OCI-LY3 (cell line): ENCODE measurements at regions not wholly inside any gene's neighbourhood (a gene's known extent, or its start where the extent isn't known, plus 50 kb on each side); places are given as distances from the start of the nearest gene placed in this dataset.

Experiments used
- H2AFZ ChIP-seq: fragments of 200-600, 300-600 bp; shearing (Covaris generic); 2 replicates; pipeline ENCODE4 v1.6.0; 2014; ENCODE audit warnings: antibody characterized with exemption, low read depth, low read length
- H3K27ac ChIP-seq: fragments of 200-600, 300-600 bp; sonication (generic); 2 replicates; pipeline ENCODE4 v1.5.1; 2014; ENCODE audit warnings: mild to moderate bottlenecking, low read length, moderate library complexity, mixed read lengths
- H3K27me3 ChIP-seq: fragments of 200-600, 300-600 bp; sonication (generic); 2 replicates; pipeline ENCODE4 v1.6.1; 2014; ENCODE audit warnings: low read depth, low read length, mixed read lengths
- H3K36me3 ChIP-seq: fragments of 200-600, 300-600 bp; sonication (generic); replicated peaks from 2 replicates; pipeline ENCODE3; 2014; ENCODE audit warnings: low read depth, low read length, mixed read lengths
- H3K4me1 ChIP-seq: fragments of 300-600, 200-600 bp; sonication (generic); 2 replicates; pipeline ENCODE4 v1.6.1; 2014; ENCODE audit warnings: low read length, mixed read lengths
- H3K4me2 ChIP-seq: fragments of 200-600, 300-600 bp; sonication (generic); 2 replicates; pipeline ENCODE4 v1.6.1; 2014; ENCODE audit warnings: low read length, mixed read lengths
- H3K4me3 ChIP-seq: fragments of 300-600, 200-600 bp; sonication (generic); 2 replicates; pipeline ENCODE4 v1.5.1; 2014; ENCODE audit warnings: antibody characterized with exemption, mild to moderate bottlenecking, low read length, moderate library complexity
- H3K79me2 ChIP-seq: fragments of 300-600, 200-600 bp; shearing (Covaris generic); 2 replicates; pipeline ENCODE4 v1.6.1; 2014; ENCODE audit warnings: mild to moderate bottlenecking, low read length, mixed read lengths
- H3K9ac ChIP-seq: fragments of 300-600, 200-600 bp; shearing (Covaris generic); 2 replicates; pipeline ENCODE4 v1.6.0; 2014; ENCODE audit warnings: mild to moderate bottlenecking, low read length, moderate library complexity
- H3K9me3 ChIP-seq: fragments of 200-600, 300-600 bp; shearing (Covaris generic); 2 replicates; pipeline ENCODE4 v1.6.1; 2014; ENCODE audit warnings: low read length, mixed read lengths; ENCODE audit not compliant: insufficient read depth
- H4K20me1 ChIP-seq: fragments of 200-600, 300-600 bp; sonication (generic); 2 replicates; pipeline ENCODE4 v1.6.1; 2016; ENCODE audit warnings: low read length, mixed read lengths; ENCODE audit not compliant: insufficient read depth
- EZH2phosphoT487 ChIP-seq: fragments of 200-600 bp; shearing (Covaris generic); IDR thresholded peaks from 2 replicates; pipeline ENCODE4 v1.6.1; 2018; ENCODE audit warnings: antibody characterized with exemption, mixed run types, low read depth
- TF ChIP-seq, protein P1 (sequence below): fragments of 200-600, 300-600 bp; sonication (generic); IDR thresholded peaks from 2 replicates; pipeline ENCODE4 v1.5.1; 2014; ENCODE audit warnings: antibody characterized with exemption, low read length, low read depth

DNA sequence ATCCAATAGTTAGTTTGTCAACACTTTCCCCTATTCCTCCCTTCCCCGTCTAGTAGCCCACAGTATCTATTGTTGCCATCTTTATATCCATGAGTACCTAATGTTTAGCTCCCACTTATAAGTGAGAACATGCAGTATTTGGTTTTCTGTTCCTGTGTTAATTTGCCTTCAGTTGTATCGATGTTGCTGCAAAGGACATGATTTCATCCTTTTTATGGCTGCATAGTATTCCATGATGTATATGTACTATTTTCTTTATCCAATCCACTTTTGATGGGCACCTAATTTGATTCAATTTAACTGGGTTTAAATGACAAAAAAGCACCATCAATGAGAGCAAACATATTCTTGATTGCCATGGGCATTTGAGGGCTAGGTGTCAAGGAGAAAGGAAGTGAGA lies 321.5 kb upstream of the TBX18 start:
- Histone ChIP-seq H4K20me1 (no peaks in the 10 kb centered on the region), H3K79me2 (no peaks in the 10 kb centered on the region), H3K36me3 (no peaks in the 10 kb centered on the region), H2AFZ (no peak overlapping the region), H3K4me1 (no peaks in the 10 kb centered on the region), H3K27ac (no peak overlapping the region), H3K4me2 (no peak overlapping the region), H3K9ac (no peak overlapping the region), H3K9me3 (no peaks in the 10 kb centered on the region), H3K4me3 (no peak overlapping the region), H3K27me3 (no peaks in the 10 kb centered on the region)
- TF ChIP-seq, protein P1, sequence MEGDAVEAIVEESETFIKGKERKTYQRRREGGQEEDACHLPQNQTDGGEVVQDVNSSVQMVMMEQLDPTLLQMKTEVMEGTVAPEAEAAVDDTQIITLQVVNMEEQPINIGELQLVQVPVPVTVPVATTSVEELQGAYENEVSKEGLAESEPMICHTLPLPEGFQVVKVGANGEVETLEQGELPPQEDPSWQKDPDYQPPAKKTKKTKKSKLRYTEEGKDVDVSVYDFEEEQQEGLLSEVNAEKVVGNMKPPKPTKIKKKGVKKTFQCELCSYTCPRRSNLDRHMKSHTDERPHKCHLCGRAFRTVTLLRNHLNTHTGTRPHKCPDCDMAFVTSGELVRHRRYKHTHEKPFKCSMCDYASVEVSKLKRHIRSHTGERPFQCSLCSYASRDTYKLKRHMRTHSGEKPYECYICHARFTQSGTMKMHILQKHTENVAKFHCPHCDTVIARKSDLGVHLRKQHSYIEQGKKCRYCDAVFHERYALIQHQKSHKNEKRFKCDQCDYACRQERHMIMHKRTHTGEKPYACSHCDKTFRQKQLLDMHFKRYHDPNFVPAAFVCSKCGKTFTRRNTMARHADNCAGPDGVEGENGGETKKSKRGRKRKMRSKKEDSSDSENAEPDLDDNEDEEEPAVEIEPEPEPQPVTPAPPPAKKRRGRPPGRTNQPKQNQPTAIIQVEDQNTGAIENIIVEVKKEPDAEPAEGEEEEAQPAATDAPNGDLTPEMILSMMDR, result no peak
- no peak for TF ChIP-seq EZH2phosphoT487

DNA sequence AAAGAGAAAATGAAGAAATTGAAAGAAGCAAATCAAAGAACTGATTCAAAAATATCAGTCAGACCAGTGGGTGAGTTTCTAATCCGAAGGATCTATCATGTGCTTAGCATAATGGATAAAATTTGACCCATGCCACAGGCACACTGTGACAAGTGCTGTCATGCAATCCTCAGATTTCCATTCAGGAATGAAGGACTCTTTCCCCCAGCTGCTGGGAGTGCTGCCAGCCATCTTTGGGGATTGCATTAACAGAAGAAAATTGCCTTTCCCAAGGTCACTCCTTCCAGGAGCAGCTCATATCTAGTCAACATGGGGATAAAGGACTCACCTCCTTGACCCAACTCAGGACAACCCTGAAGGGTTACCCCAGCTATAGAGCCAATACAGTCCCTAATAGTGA lies 316.7 kb upstream of the TBX18 start:
- Histone ChIP-seq H3K4me2 (no peak overlapping the region), H3K36me3 (no peaks in the 10 kb centered on the region), H3K9ac (no peak overlapping the region), H2AFZ (no peak overlapping the region), H4K20me1 (no peaks in the 10 kb centered on the region), H3K27ac (no peak overlapping the region), H3K27me3 (no peaks in the 10 kb centered on the region), H3K4me1 (no peaks in the 10 kb centered on the region), H3K79me2 (no peaks in the 10 kb centered on the region), H3K9me3 (no peaks in the 10 kb centered on the region), H3K4me3 (no peak overlapping the region)
- no peak for TF ChIP-seq EZH2phosphoT487
- TF ChIP-seq, protein P1, result no peak

DNA sequence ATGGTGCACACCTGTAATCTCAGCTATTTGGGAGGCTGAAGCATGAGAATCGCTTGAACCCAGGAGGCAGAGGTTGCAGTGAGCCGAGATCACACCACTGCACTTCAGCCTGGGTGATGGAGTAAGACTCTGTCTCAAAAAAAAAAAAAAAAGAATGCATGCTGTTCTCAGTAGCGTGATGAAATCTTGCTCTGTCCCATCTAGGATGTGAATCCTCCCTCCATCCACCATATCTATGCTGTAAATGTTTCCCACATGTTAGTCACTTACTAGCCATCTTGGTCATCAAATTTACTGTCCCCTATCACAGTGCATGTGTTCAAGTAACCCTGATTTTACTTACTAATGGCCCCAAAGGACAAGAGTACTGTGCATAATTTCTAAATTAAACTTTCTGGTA lies 315.4 kb upstream of the TBX18 start:
- no peak overlapping the region for H3K27ac ChIP-seq
- H3K4me1 ChIP-seq, result no peaks in the 10 kb centered on the region
- no peak overlapping the region for H3K9ac ChIP-seq
- H3K79me2 ChIP-seq, result no peaks in the 10 kb centered on the region
- H2AFZ ChIP-seq, result no peak overlapping the region
- no peaks in the 10 kb centered on the region for H4K20me1 ChIP-seq
- no peaks in the 10 kb centered on the region for H3K36me3 ChIP-seq
- TF ChIP-seq, protein P1, result no peak
- TF ChIP-seq EZH2phosphoT487, result no peak
- H3K27me3 ChIP-seq, result no peaks in the 10 kb centered on the region
- H3K9me3 ChIP-seq, result no peaks in the 10 kb centered on the region
- H3K4me3 ChIP-seq, result no peak overlapping the region
- no peak overlapping the region for H3K4me2 ChIP-seq

DNA sequence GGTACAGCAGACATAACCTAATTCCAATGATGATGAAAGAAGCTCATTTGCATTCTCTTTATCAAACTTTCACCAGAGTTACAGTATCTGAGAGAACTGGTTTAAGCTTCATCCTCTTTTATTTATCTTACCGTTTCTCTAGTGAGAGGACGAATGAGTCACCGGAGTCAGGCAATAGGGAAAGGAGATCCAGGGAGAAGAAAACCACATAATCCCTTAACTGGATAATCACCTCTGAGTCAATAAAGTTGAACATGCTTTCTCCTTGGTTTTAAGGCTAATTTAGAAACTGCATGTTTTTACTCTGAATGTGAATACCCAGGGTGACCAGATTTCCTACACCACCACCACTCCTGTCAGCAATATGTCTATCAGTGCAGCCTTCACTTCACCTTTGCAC lies 313.7 kb upstream of the TBX18 start:
- TF ChIP-seq EZH2phosphoT487, result no peak
- TF ChIP-seq, protein P1, result no peak

More for the DNA sequence above, 313.7 kb upstream of the TBX18 start:
- no peak overlapping the region for H2AFZ ChIP-seq
- no peak overlapping the region for H3K9ac ChIP-seq
- no peaks in the 10 kb centered on the region for H3K36me3 ChIP-seq
- H3K27ac ChIP-seq, result no peak overlapping the region
- no peak overlapping the region for H3K4me2 ChIP-seq
- H3K27me3 ChIP-seq, result no peaks in the 10 kb centered on the region
- H3K4me3 ChIP-seq, result no peak overlapping the region
- H3K9me3 ChIP-seq, result no peaks in the 10 kb centered on the region
- H3K79me2 ChIP-seq, result no peaks in the 10 kb centered on the region
- no peaks in the 10 kb centered on the region for H3K4me1 ChIP-seq
- H4K20me1 ChIP-seq, result no peaks in the 10 kb centered on the region
